MCF 10A (cell line): ENCODE measurements at regions not wholly inside any gene's neighbourhood (a gene's known extent, or its start where the extent isn't known, plus 50 kb on each side); places are given as distances from the start of the nearest gene placed in this dataset.

Source experiments
- BruUV-seq: library from RNA; stranded (reverse); fragments of 400-500 nt; replicated peaks from 2 replicates; lab custom pipeline; 2021; lab: Mats Ljungman, UMichigan
- CTCF ChIA-PET: fragments of 300-600 bp; sonication (Branson Sonifier 250); formaldehyde crosslinking; extraction: SDS; loops from one replicate; lab custom pipeline; 2021; ENCODE audit warnings: antibody characterized with exemption, inconsistent platforms; lab: Yijun Ruan, JAX
- POLR2A ChIA-PET: fragments of 300-600, 350-650 bp; sonication (Branson Sonifier 250); formaldehyde crosslinking; extraction: SDS; loops from one replicate; lab custom pipeline; 2020; ENCODE audit warnings: antibody characterized with exemption, inconsistent platforms; lab: Yijun Ruan, JAX
- DNase-seq: peaks from one replicate; pipeline ENCODE4 v3.0.0-alpha.2; 2018; ENCODE audit not compliant: unreplicated experiment
- H3K27ac Mint-ChIP-seq: one replicate; pipeline ENCODE4 v1.8.0; 2022; ENCODE audit warnings: mild to moderate bottlenecking, low read depth, mixed read lengths; ENCODE audit not compliant: unreplicated experiment
- H3K27me3 Mint-ChIP-seq: one replicate; pipeline ENCODE4 v1.8.0; 2022; ENCODE audit warnings: mixed read lengths; ENCODE audit not compliant: insufficient read depth, unreplicated experiment
- H3K36me3 Mint-ChIP-seq: one replicate; pipeline ENCODE4 v1.8.0; 2022; ENCODE audit warnings: mild to moderate bottlenecking, moderate library complexity, mixed read lengths; ENCODE audit not compliant: insufficient read depth, unreplicated experiment
- H3K4me1 Mint-ChIP-seq: one replicate; pipeline ENCODE4 v1.8.0; 2022; ENCODE audit warnings: mixed read lengths; ENCODE audit not compliant: insufficient read depth, unreplicated experiment
- H3K4me3 Mint-ChIP-seq: one replicate; pipeline ENCODE4 v1.8.0; 2022; ENCODE audit warnings: mild to moderate bottlenecking, moderate library complexity, mixed read lengths; ENCODE audit not compliant: unreplicated experiment
- H3K9me3 Mint-ChIP-seq: one replicate; pipeline ENCODE4 v1.8.0; 2022; ENCODE audit warnings: mixed read lengths; ENCODE audit not compliant: unreplicated experiment
- intact Hi-C: fragments of 100-400 bp; cut with micrococcal nuclease; formaldehyde crosslinking; loops from 2 replicates; pipeline ENCODE4 v1.14.1; 2022
- TF ChIP-seq, protein P1 (sequence below): fragments of 200-600 bp; IDR thresholded peaks from one replicate; pipeline ENCODE4 v1.8.0; 2022; ENCODE audit warnings: antibody characterized with exemption, mild to moderate bottlenecking; ENCODE audit not compliant: unreplicated experiment

DNA sequence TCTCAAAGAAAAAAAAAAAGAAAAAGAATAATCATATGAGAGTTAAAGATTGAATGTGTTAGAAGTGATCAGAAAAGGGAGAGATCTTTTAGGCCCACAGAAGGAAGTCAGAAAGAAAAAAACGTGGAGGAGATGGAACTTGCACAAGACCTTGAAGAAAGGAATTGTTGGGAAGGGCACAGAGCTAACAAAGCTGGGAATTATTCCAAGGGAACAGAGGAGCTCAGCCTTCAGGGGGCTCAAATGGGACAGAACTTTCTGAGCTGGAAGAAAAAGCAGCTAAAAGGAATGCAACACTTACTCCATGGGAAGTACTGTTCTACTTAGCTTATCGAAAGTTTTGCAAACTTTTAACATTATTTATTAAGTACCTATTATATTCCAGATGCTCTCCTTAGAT lies 153.4 kb upstream of the ADRA1B start:
- H3K9me3 Mint-ChIP-seq, result no peaks in the 10 kb centered on the region

GRCh38 chr5:159763562-159763961 lies 152.7 kb upstream of the ADRA1B start:
- H3K4me1 Mint-ChIP-seq, result peaks cover 8% of the 10 kb centered on the region
- BruUV-seq, result no TSS peak
- intact Hi-C loops, result no loop called here
- no peak for DNase-seq
- TF ChIP-seq, protein P1, sequence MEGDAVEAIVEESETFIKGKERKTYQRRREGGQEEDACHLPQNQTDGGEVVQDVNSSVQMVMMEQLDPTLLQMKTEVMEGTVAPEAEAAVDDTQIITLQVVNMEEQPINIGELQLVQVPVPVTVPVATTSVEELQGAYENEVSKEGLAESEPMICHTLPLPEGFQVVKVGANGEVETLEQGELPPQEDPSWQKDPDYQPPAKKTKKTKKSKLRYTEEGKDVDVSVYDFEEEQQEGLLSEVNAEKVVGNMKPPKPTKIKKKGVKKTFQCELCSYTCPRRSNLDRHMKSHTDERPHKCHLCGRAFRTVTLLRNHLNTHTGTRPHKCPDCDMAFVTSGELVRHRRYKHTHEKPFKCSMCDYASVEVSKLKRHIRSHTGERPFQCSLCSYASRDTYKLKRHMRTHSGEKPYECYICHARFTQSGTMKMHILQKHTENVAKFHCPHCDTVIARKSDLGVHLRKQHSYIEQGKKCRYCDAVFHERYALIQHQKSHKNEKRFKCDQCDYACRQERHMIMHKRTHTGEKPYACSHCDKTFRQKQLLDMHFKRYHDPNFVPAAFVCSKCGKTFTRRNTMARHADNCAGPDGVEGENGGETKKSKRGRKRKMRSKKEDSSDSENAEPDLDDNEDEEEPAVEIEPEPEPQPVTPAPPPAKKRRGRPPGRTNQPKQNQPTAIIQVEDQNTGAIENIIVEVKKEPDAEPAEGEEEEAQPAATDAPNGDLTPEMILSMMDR, result no peak
- H3K27ac Mint-ChIP-seq, result no peak overlapping the region
- H3K9me3 Mint-ChIP-seq, result no peaks in the 10 kb centered on the region
- no peaks in the 10 kb centered on the region for H3K27me3 Mint-ChIP-seq
- H3K36me3 Mint-ChIP-seq, result no peaks in the 10 kb centered on the region
- H3K4me3 Mint-ChIP-seq, result no peak overlapping the region
- ChIA-PET POLR2A (interaction anchor here (0.5 kb wide), 1 partner anchor 39 kb away, joined by 3 read pairs; no protein-coding TSS in a partner anchor), CTCF (interaction anchor here (0.6 to 1.1 kb wide), 3 partner anchors 9 to 33 kb away, joined by 3 to 4 read pairs (median 3); no protein-coding TSS in a partner anchor)

More for the DNA sequence above, 153.4 kb upstream of the ADRA1B start:
- TF ChIP-seq, protein P1, result no peak
- ChIA-PET CTCF (interaction anchor here (0.6 to 1.1 kb wide), 2 partner anchors 10 to 34 kb away, joined by 3 read pairs; no protein-coding TSS in a partner anchor), POLR2A (no interaction called here)
- no peak overlapping the region for H3K4me3 Mint-ChIP-seq
- BruUV-seq, result no TSS peak
- intact Hi-C loops, result no loop called here
- no peak for DNase-seq
- peaks cover 8% of the 10 kb centered on the region for H3K4me1 Mint-ChIP-seq
- H3K27me3 Mint-ChIP-seq, result no peaks in the 10 kb centered on the region
- H3K27ac Mint-ChIP-seq, result no peak overlapping the region
- H3K36me3 Mint-ChIP-seq, result no peaks in the 10 kb centered on the region

DNA sequence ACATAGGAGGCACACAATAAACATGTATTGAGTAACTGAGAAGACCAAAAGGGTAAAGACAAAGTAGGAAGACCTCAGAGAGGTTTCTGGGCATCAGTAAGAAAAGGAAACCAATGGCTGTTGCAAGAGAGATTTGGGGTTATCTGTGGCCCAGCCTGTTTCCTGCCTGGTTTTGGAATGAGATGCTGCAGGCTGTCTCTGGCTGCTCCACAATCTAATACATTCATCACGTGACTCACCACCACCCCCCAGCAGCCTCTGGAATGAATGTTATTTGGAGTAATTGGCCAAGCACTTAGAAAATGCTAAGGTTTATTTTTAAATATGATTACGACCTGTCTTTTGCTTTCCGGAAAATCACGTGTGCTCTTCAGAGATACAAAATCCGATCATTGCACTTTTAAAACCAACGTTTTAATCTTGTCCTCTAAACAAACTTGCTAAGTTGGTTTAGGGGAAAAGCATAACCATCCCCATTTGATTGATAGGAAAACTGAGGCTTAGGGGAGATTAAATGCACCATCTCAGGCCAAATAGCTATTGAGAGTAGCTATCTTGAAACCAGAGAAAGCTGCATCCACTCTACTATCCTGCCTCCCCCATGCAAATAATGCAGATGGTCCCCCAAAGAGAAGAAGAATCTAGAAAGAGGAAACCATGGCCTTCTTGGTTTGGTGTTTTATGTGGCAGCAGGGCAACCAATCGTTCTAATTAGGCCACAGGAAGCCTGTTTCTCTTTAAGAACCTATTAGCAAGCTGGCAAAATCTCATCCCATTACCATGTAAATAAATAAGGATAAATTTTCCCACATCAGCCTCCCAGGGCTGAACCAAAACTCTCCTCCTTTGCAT lies 151.8 kb upstream of the ADRA1B start:
- no peaks in the 10 kb centered on the region for H3K9me3 Mint-ChIP-seq
- H3K4me3 Mint-ChIP-seq, result no peak overlapping the region
- no peaks in the 10 kb centered on the region for H3K27me3 Mint-ChIP-seq
- ChIA-PET POLR2A (no interaction called here), CTCF (interaction anchor here (0.6 to 1.3 kb wide), 2 partner anchors 9 to 15 kb away, joined by 3 to 4 read pairs; no protein-coding TSS in a partner anchor)
- intact Hi-C loops, result no loop called here
- H3K4me1 Mint-ChIP-seq, result peaks cover 8% of the 10 kb centered on the region
- DNase-seq, result peak; percentile 36
- no TSS peak for BruUV-seq
- no peaks in the 10 kb centered on the region for H3K36me3 Mint-ChIP-seq
- TF ChIP-seq, protein P1, result no peak
- H3K27ac Mint-ChIP-seq, result no peak overlapping the region

DNA sequence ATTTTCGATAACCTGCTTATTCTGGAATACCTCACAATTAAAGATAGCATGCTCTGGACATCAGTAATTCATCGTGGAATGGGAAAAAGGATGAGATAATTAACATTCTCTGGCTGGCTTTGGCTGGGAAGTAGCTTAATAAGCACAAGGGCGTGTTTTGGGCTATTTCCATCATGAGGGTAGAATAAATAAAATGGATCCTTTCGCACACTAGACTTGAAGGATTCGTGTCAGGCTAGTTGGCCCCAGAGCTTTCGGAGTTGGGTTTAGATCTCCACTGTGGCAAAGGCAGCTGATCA lies 151.2 kb upstream of the ADRA1B start:
- Mint-ChIP-seq H3K27me3 (no peaks in the 10 kb centered on the region), H3K27ac (no peak overlapping the region), H3K36me3 (no peaks in the 10 kb centered on the region), H3K9me3 (no peaks in the 10 kb centered on the region), H3K4me3 (no peak overlapping the region), H3K4me1 (peaks cover 8% of the 10 kb centered on the region)
- intact Hi-C loops, result no loop called here
- no peak for DNase-seq
- POLR2A ChIA-PET, result no interaction called here
- no TSS peak for BruUV-seq
- TF ChIP-seq, protein P1, result no peak
- CTCF ChIA-PET, result interaction anchor here (1.3 kb wide), 1 partner anchor 8 kb away, joined by 3 read pairs; no protein-coding TSS in a partner anchor
